ENCODE measurements at regions not wholly inside any gene's neighbourhood (a gene's known extent, or its start where the extent isn't known, plus 50 kb on each side); places are given as distances from the start of the nearest gene placed in this dataset.

- H3K4me3 ChIP-seq (ENCODE audit: low read depth, low read length), result no peak overlapping the region
- DNase-seq (ENCODE audit: low read depth), result no peak
- no peak for TF ChIP-seq CTCF (IDR thresholded peaks at IDR 0.05; ENCODE audit: low read depth, low read length, missing control alignments)
Observed at GRCh38 chr2:59857109-59857508, 696.3 kb downstream of the BCL11A start.

GRCh38 chr2:59856391-59856790, 697.1 kb downstream of the BCL11A start:
- no peak for TF ChIP-seq CTCF (IDR thresholded peaks at IDR 0.05; ENCODE audit: low read depth, low read length, missing control alignments)
- H3K4me3 ChIP-seq (ENCODE audit: low read depth, low read length), result no peak overlapping the region
- no peak for DNase-seq (ENCODE audit: low read depth)

GRCh38 chr2:59853032-59853431, 700.4 kb downstream of the BCL11A start:
- DNase-seq (ENCODE audit: low read depth), result no peak
- H3K4me3 ChIP-seq (ENCODE audit: low read depth, low read length), result no peak overlapping the region
- TF ChIP-seq CTCF (IDR thresholded peaks at IDR 0.05; ENCODE audit: low read depth, low read length, missing control alignments), result no peak

GRCh38 chr2:59851836-59852475, 701.5 kb downstream of the BCL11A start:
- H3K4me3 ChIP-seq (ENCODE audit: low read depth, low read length), result no peak overlapping the region
- no peak for DNase-seq (ENCODE audit: low read depth)
- no peak for TF ChIP-seq CTCF (IDR thresholded peaks at IDR 0.05; ENCODE audit: low read depth, low read length, missing control alignments)

- H3K4me3 ChIP-seq (ENCODE audit: low read depth, low read length), result no peak overlapping the region
- DNase-seq (ENCODE audit: low read depth), result no peak
- TF ChIP-seq CTCF (IDR thresholded peaks at IDR 0.05; ENCODE audit: low read depth, low read length, missing control alignments), result no peak
Observed at GRCh38 chr2:59850554-59850953, 702.9 kb downstream of the BCL11A start.

GRCh38 chr2:59833941-59834340, 719.5 kb downstream of the BCL11A start:
- TF ChIP-seq CTCF (IDR thresholded peaks at IDR 0.05; ENCODE audit: low read depth, low read length, missing control alignments), result no peak
- no peak for DNase-seq (ENCODE audit: low read depth)
- H3K4me3 ChIP-seq (ENCODE audit: low read depth, low read length), result no peak overlapping the region

GRCh38 chr2:59830601-59831000, 722.9 kb downstream of the BCL11A start:
- H3K4me3 ChIP-seq (ENCODE audit: low read depth, low read length), result no peak overlapping the region
- TF ChIP-seq CTCF (IDR thresholded peaks at IDR 0.05; ENCODE audit: low read depth, low read length, missing control alignments), result no peak
- DNase-seq (ENCODE audit: low read depth), result no peak
